GM20431 (cell line): ENCODE measurements at regions not wholly inside any gene's neighbourhood (a gene's known extent, or its start where the extent isn't known, plus 50 kb on each side); places are given as distances from the start of the nearest gene placed in this dataset.

Experiments
- in situ Hi-C: fragments of 300-500 bp; cut with MseI, MboI; formaldehyde crosslinking; loops from one replicate; pipeline ENCODE4 v1.15.0; 2020; ENCODE audit warnings: low sequenced_read_pairs; ENCODE audit not compliant: unreplicated experiment

- in situ Hi-C loops = no loop called here
These were observed 144.8 kb upstream of the RET start for GRCh38 chr10:42932116-42932515.

GRCh38 chr10:42932735-42933447, 144.0 kb upstream of the RET start:
- in situ Hi-C loops = no loop called here

GRCh38 chr10:42933448-42934340, 143.2 kb upstream of the RET start:
- in situ Hi-C loops = no loop called here

GRCh38 chr10:42934351-42934811, 142.5 kb upstream of the RET start:
- in situ Hi-C loops = no loop called here

- in situ Hi-C loops = no loop called here
These were observed 142.0 kb upstream of the RET start for GRCh38 chr10:42934842-42935241.

- in situ Hi-C loops = no loop called here
These were observed 141.4 kb upstream of the RET start for GRCh38 chr10:42935466-42935865.

- in situ Hi-C loops = no loop called here
These were observed 140.3 kb upstream of the RET start for GRCh38 chr10:42936580-42936979.

- in situ Hi-C loops = no loop called here
These were observed 139.8 kb upstream of the RET start for GRCh38 chr10:42937048-42937447.

GRCh38 chr10:42937649-42938180, 139.2 kb upstream of the RET start:
- in situ Hi-C loops = no loop called here

GRCh38 chr10:42938351-42938750, 138.5 kb upstream of the RET start:
- in situ Hi-C loops = no loop called here

- in situ Hi-C loops = no loop called here
These were observed 137.6 kb upstream of the RET start for GRCh38 chr10:42939237-42939636.

GRCh38 chr10:42939685-42940366, 137.0 kb upstream of the RET start:
- in situ Hi-C loops = no loop called here

GRCh38 chr10:42940487-42941294, 136.2 kb upstream of the RET start:
- in situ Hi-C loops = no loop called here

GRCh38 chr10:42941295-42941644, 135.6 kb upstream of the RET start:
- in situ Hi-C loops = no loop called here

- in situ Hi-C loops = no loop called here
These were observed 135.1 kb upstream of the RET start for GRCh38 chr10:42941790-42942189.

- in situ Hi-C loops = no loop called here
These were observed 134.5 kb upstream of the RET start for GRCh38 chr10:42942279-42942950.

GRCh38 chr10:42943025-42943818, 133.6 kb upstream of the RET start:
- in situ Hi-C loops = no loop called here

GRCh38 chr10:42948040-42948439, 128.8 kb upstream of the RET start:
- in situ Hi-C loops = no loop called here
